HepG2 (cell line): ENCODE measurements at regions not wholly inside any gene's neighbourhood (a gene's known extent, or its start where the extent isn't known, plus 50 kb on each side); places are given as distances from the start of the nearest gene placed in this dataset.

Experiments used
- ATF1 ChIP-seq: IDR thresholded peaks from 2 replicates; pipeline ENCODE4 v1.6.1; 2016; ENCODE audit warnings: mild to moderate bottlenecking, control low read depth
- ATF7 ChIP-seq, 2 experiments: fragments of 450-650 bp in 1 of 2; sonication (generic) in 1 of 2; formaldehyde crosslinking in 1 of 2; IDR thresholded peaks; 2 replicates each; pipeline versions ENCODE4 v1.4.0 to v1.6.1; 2016 to 2020; ENCODE audit warnings: antibody characterized with exemption in 1 of 2, mild to moderate bottlenecking in 1 of 2, missing genetic modification reagents in 1 of 2
- DNMT3B ChIP-seq: conservative IDR thresholded peaks from 2 replicates; pipeline ENCODE4 v1.6.1; 2016; ENCODE audit warnings: missing biosample characterization, control low read depth
- JUNB ChIP-seq: sonication (generic); formaldehyde crosslinking; IDR thresholded peaks from 2 replicates; pipeline ENCODE4 v1.8.0; 2022; ENCODE audit warnings: missing genetic modification reagents, mild to moderate bottlenecking, borderline replicate concordance
- KDM3A ChIP-seq: IDR thresholded peaks from 2 replicates; pipeline ENCODE4 v1.6.1; 2018; ENCODE audit warnings: low read depth, missing compliant biosample characterization
- KLF9 ChIP-seq: IDR thresholded peaks from 2 replicates; pipeline ENCODE4 v1.6.1; 2016; ENCODE audit warnings: low read depth
- MAFG ChIP-seq: sonication (generic); formaldehyde crosslinking; IDR thresholded peaks from 2 replicates; pipeline ENCODE4 v1.5.1; 2020; ENCODE audit warnings: mild to moderate bottlenecking, missing genetic modification reagents
- SP5 ChIP-seq: IDR thresholded peaks from 2 replicates; pipeline ENCODE4 v1.6.1; 2016; ENCODE audit warnings: low read depth, borderline replicate concordance
- TCF7L2 ChIP-seq: IDR thresholded peaks from 2 replicates; pipeline ENCODE4 v1.6.1; 2011; ENCODE audit warnings: mild to moderate bottlenecking, low read depth, low read length, moderate library complexity
- TRIM24 ChIP-seq: sonication (generic); formaldehyde crosslinking; IDR thresholded peaks from 2 replicates; pipeline ENCODE4 v1.8.0; 2022; ENCODE audit warnings: mild to moderate bottlenecking, missing genetic modification reagents
- YY1 ChIP-seq: IDR thresholded peaks from 2 replicates; pipeline ENCODE4 v1.6.1; 2011; ENCODE audit warnings: low read length, low read depth, moderate library complexity, mild to moderate bottlenecking; ENCODE audit not compliant: insufficient read depth, insufficient replicate concordance
- ZEB1 ChIP-seq: IDR thresholded peaks from 2 replicates; pipeline ENCODE4 v1.6.1; 2012; ENCODE audit warnings: mild to moderate bottlenecking, low read depth, inconsistent platforms; ENCODE audit not compliant: insufficient replicate concordance
- ZFP36L1 ChIP-seq: sonication (generic); formaldehyde crosslinking; IDR thresholded peaks from 2 replicates; pipeline ENCODE4 v1.8.0; 2022; ENCODE audit warnings: mild to moderate bottlenecking, missing genetic modification reagents, moderate library complexity
- ZFP41 ChIP-seq: sonication (generic); formaldehyde crosslinking; IDR thresholded peaks from 2 replicates; pipeline ENCODE4 v1.4.0; 2020; ENCODE audit warnings: mild to moderate bottlenecking, missing genetic modification reagents, borderline replicate concordance
- ZNF142 ChIP-seq: sonication (generic); formaldehyde crosslinking; IDR thresholded peaks from 2 replicates; pipeline ENCODE4 v1.4.0; 2020; ENCODE audit warnings: missing genetic modification reagents
- ZNF234 ChIP-seq: sonication (generic); formaldehyde crosslinking; conservative IDR thresholded peaks from 2 replicates; pipeline ENCODE4 v1.5.1; 2020; ENCODE audit warnings: mild to moderate bottlenecking, missing genetic modification reagents
- ZNF367 ChIP-seq: sonication (generic); formaldehyde crosslinking; IDR thresholded peaks from 2 replicates; pipeline ENCODE4 v1.4.0; 2020; ENCODE audit warnings: missing genetic modification reagents, borderline replicate concordance
- ZNF547 ChIP-seq: sonication (generic); formaldehyde crosslinking; IDR thresholded peaks from 2 replicates; pipeline ENCODE4 v1.5.1; 2020; ENCODE audit warnings: mild to moderate bottlenecking, missing genetic modification reagents
- ZNF724P ChIP-seq: sonication (generic); formaldehyde crosslinking; IDR thresholded peaks from 2 replicates; pipeline ENCODE4 v1.8.0; 2022; ENCODE audit warnings: missing genetic modification reagents, borderline replicate concordance
- ZNF766 ChIP-seq: sonication (generic); formaldehyde crosslinking; IDR thresholded peaks from 2 replicates; pipeline ENCODE4 v1.5.0; 2020; ENCODE audit warnings: missing genetic modification reagents, borderline replicate concordance
- TF ChIP-seq, protein P1 (sequence below): sonication (generic); formaldehyde crosslinking; IDR thresholded peaks from 2 replicates; pipeline ENCODE4 v1.4.0; 2020; ENCODE audit warnings: mild to moderate bottlenecking, missing genetic modification reagents
- TF ChIP-seq, protein P2 (sequence below): sonication (generic); formaldehyde crosslinking; IDR thresholded peaks from 2 replicates; pipeline ENCODE4 v1.9.0; 2022; ENCODE audit warnings: low read depth, missing genetic modification reagents

- peak; percentile 53; the same call in 1 of the 2 replicates for TF ChIP-seq TCF7L2
- no peak for TF ChIP-seq ATF7 (IDR thresholded peaks at IDR 0.05)
- TF ChIP-seq ATF7 (CRISPR knock-in tag; IDR thresholded peaks at IDR 0.05): no peak
- no peak for TF ChIP-seq ZNF724P
- no peak for TF ChIP-seq DNMT3B (CRISPR knock-in tag)
- TF ChIP-seq ATF1: peak; percentile 79
- no peak for TF ChIP-seq TRIM24 (CRISPR knock-in tag)
- TF ChIP-seq JUNB (CRISPR knock-in tag): no peak
- TF ChIP-seq ZNF142 (CRISPR knock-in tag): no peak
- 0 out of 2 replicates have a peak, but pooled peaks have one; percentile 70 for TF ChIP-seq ZNF234
- TF ChIP-seq ZNF547 (CRISPR knock-in tag): no peak
- TF ChIP-seq MAFG (CRISPR knock-in tag): no peak
- TF ChIP-seq ZNF766 (CRISPR knock-in tag): no peak
- no peak for TF ChIP-seq ZFP41 (CRISPR knock-in tag)
- TF ChIP-seq YY1: no peak
- TF ChIP-seq, protein P1, sequence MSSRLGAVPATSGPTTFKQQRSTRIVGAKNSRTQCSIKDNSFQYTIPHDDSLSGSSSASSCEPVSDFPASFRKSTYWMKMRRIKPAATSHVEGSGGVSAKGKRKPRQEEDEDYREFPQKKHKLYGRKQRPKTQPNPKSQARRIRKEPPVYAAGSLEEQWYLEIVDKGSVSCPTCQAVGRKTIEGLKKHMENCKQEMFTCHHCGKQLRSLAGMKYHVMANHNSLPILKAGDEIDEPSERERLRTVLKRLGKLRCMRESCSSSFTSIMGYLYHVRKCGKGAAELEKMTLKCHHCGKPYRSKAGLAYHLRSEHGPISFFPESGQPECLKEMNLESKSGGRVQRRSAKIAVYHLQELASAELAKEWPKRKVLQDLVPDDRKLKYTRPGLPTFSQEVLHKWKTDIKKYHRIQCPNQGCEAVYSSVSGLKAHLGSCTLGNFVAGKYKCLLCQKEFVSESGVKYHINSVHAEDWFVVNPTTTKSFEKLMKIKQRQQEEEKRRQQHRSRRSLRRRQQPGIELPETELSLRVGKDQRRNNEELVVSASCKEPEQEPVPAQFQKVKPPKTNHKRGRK (CRISPR knock-in tag): no peak
- TF ChIP-seq KDM3A (CRISPR knock-in tag): no peak
- TF ChIP-seq ZFP36L1 (CRISPR knock-in tag): no peak
- no peak for TF ChIP-seq SP5 (CRISPR knock-in tag)
- peak; percentile 39 for TF ChIP-seq ZEB1
- no peak for TF ChIP-seq ZNF367 (CRISPR knock-in tag)
- TF ChIP-seq, protein P2, sequence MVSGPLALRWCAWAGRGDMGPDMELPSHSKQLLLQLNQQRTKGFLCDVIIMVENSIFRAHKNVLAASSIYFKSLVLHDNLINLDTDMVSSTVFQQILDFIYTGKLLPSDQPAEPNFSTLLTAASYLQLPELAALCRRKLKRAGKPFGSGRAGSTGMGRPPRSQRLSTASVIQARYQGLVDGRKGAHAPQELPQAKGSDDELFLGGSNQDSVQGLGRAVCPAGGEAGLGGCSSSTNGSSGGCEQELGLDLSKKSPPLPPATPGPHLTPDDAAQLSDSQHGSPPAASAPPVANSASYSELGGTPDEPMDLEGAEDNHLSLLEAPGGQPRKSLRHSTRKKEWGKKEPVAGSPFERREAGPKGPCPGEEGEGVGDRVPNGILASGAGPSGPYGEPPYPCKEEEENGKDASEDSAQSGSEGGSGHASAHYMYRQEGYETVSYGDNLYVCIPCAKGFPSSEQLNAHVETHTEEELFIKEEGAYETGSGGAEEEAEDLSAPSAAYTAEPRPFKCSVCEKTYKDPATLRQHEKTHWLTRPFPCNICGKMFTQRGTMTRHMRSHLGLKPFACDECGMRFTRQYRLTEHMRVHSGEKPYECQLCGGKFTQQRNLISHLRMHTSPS: no peak
- no peak for TF ChIP-seq KLF9
These were observed 133.4 kb upstream of the DYNLRB2 start (continued) for GRCh38 chr16:80407265-80407987.
